ENCODE measurements at regions not wholly inside any gene's neighbourhood (a gene's known extent, or its start where the extent isn't known, plus 50 kb on each side); places are given as distances from the start of the nearest gene placed in this dataset.

DNA sequence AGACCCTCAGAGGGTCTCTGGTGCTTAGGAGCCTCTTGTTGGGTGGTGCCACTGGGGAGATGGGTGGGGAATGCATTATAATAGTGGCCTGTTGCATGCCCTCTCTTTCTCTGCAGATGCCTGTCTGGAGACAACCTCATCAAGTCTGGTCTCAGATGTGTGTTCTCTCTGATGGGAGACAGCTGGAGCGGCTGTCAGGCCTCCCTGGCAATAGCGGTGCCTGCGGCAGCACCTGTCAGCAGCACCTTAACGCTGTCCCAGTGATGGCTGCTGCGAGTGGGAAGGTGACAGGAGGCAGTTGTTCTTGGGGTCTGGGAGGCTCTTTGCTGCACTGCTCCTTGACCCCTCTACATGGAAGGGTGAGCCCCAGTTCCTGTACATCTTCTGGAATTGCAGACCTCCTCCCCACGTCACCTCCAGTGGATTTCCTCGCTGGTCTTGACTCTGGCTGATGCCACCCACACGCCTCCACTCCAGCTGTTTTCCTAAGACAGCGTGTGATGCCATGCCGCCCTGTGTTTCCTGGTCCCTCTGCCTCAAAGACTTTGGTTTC lies 63.3 kb upstream of the BLCAP start:
- TF ChIP-seq RAD21 (IDR thresholded peaks at IDR 0.05) = no peak
- TF ChIP-seq, protein P1, sequence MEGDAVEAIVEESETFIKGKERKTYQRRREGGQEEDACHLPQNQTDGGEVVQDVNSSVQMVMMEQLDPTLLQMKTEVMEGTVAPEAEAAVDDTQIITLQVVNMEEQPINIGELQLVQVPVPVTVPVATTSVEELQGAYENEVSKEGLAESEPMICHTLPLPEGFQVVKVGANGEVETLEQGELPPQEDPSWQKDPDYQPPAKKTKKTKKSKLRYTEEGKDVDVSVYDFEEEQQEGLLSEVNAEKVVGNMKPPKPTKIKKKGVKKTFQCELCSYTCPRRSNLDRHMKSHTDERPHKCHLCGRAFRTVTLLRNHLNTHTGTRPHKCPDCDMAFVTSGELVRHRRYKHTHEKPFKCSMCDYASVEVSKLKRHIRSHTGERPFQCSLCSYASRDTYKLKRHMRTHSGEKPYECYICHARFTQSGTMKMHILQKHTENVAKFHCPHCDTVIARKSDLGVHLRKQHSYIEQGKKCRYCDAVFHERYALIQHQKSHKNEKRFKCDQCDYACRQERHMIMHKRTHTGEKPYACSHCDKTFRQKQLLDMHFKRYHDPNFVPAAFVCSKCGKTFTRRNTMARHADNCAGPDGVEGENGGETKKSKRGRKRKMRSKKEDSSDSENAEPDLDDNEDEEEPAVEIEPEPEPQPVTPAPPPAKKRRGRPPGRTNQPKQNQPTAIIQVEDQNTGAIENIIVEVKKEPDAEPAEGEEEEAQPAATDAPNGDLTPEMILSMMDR (IDR thresholded peaks at IDR 0.05; ENCODE audit: low read depth, low read length, missing input control) = no peak

Measured in liver (tissue), 3 donors.